ENCODE measurements at regions not wholly inside any gene's neighbourhood (a gene's known extent, or its start where the extent isn't known, plus 50 kb on each side); places are given as distances from the start of the nearest gene placed in this dataset.

DNA sequence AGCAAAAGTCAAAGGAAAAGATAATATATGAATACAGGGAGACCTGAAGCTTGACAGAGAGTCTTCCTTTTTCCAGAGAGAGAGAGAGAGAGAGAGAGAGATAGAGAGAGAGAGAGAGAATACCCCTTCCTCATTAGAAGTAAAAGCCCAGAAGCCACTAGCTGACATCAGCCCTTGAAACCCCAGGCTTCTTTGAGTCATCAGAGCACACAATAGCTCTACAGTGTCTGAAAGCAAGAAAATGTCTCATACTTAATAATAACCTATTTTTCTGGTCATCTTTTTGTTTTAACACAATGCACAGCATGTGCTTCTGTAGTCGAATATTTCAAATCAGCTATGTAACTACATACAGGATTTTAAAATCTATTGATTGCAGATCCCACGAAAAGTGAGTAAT is 109.2 kb upstream of the NANOGP8 start:
- Histone ChIP-seq H3K27me3 (no peaks in the 10 kb centered on the region), H3K36me3 (no peaks in the 10 kb centered on the region), H3K9me3 (peaks cover 0 to 16% (median 7%) of the 10 kb centered on the region in 4 donors), H3K27ac (no peak overlapping the region), H3K4me3 (no peak overlapping the region), H3K4me1 (no peaks in the 10 kb centered on the region)
- intact Hi-C loops (cut with DNase I; ENCODE audit: low total_unique reads): no loop called here
- no peak for DNase-seq
- WGBS, 5 donors: 83 to 90% (median 87%) methylated on average over 2 of the region's 2 CpGs
- no peak for TF ChIP-seq EP300 (IDR thresholded peaks at IDR 0.05)

DNA sequence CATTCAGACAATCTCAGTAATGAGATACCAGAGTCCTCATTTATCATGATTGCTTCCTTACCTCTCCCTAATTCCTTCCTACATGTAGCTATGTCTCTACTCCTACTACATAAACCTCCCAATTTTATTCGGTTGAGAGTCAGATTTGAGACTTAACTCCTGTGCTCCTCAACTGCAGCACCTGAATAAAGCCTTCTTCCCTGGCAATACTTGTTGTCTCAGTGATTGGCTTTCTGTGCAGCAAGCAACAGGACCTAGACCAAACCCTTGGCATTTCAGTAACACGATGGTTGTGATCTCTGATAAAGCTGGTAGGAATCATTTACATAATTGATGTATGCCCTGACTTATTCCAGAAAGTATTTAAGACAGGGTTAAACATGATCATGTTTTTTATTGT is 106.7 kb upstream of the NANOGP8 start:
- Histone ChIP-seq H3K9me3 (peaks cover 0 to 16% (median 7%) of the 10 kb centered on the region in 4 donors), H3K4me3 (no peak overlapping the region), H3K36me3 (no peaks in the 10 kb centered on the region), H3K4me1 (no peaks in the 10 kb centered on the region), H3K27ac (no peak overlapping the region), H3K27me3 (no peaks in the 10 kb centered on the region)
- 85 to 96% (median 87%) methylated on average over 2 of the region's 2 CpGs for WGBS, 5 donors
- TF ChIP-seq POLR2A (IDR thresholded peaks at IDR 0.05): no peak
- TF ChIP-seq, protein P1, sequence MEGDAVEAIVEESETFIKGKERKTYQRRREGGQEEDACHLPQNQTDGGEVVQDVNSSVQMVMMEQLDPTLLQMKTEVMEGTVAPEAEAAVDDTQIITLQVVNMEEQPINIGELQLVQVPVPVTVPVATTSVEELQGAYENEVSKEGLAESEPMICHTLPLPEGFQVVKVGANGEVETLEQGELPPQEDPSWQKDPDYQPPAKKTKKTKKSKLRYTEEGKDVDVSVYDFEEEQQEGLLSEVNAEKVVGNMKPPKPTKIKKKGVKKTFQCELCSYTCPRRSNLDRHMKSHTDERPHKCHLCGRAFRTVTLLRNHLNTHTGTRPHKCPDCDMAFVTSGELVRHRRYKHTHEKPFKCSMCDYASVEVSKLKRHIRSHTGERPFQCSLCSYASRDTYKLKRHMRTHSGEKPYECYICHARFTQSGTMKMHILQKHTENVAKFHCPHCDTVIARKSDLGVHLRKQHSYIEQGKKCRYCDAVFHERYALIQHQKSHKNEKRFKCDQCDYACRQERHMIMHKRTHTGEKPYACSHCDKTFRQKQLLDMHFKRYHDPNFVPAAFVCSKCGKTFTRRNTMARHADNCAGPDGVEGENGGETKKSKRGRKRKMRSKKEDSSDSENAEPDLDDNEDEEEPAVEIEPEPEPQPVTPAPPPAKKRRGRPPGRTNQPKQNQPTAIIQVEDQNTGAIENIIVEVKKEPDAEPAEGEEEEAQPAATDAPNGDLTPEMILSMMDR (IDR thresholded peaks at IDR 0.05): no peak
- no peak for DNase-seq
- intact Hi-C loops (cut with DNase I; ENCODE audit: low total_unique reads): no loop called here

DNA sequence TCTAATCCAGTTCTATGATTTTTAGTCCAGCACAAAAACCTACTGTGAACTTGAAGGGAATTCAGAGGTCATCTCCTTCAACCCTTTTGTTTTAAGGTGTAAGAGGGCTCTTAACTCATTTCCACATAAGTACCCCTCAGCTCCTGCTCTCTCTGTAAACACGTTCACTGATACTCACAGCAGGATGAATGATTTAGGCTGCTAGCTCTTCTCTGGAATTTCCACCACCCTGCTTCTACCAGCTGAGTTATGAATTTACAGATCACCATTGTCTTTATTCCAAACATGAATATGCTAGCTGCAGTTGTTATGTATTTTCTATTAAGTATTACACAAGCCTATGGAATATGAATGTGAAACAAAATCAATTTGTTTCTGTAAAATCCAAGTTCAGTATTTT is 101.3 kb upstream of the NANOGP8 start:
- no peaks in the 10 kb centered on the region for H3K27me3 ChIP-seq
- no peaks in the 10 kb centered on the region for H3K4me1 ChIP-seq
- no peak overlapping the region for H3K4me3 ChIP-seq
- no peaks in the 10 kb centered on the region for H3K36me3 ChIP-seq
- TF ChIP-seq POLR2AphosphoS5 (IDR thresholded peaks at IDR 0.05): no peak
- no peak overlapping the region for H3K27ac ChIP-seq
- intact Hi-C loops (cut with DNase I; ENCODE audit: low total_unique reads): no loop called here
- WGBS, 5 donors: 68 to 86% (median 72%) methylated on average over 1 of the region's 1 CpG
- no peak for DNase-seq
- peaks cover 0 to 4% (median 1%) of the 10 kb centered on the region in 4 donors for H3K9me3 ChIP-seq

DNA sequence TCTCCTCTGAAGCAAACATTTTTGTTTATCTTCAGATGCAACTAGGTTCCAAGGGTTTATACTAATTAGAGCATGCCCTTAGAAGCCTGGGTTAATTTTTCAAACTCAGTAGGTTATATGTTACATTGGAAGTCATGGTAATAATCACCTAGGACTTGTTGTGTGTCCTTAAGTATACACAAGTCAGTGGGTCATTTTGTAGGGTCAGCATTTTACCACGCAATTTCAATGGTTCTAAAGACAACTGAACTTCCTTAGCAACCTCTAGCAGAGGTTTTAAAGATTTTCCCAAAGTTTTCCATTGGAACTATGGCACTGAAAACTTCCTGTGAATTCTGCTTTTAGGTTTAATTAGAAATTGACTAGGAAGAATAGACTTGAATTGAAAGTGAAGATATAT is 99.6 kb upstream of the NANOGP8 start:
- H3K27me3 ChIP-seq: no peaks in the 10 kb centered on the region
- no peak overlapping the region for H3K4me3 ChIP-seq
- DNase-seq: no peak
- WGBS, 5 donors: 38 to 75% (median 69%) methylated on average over 1 of the region's 1 CpG
- H3K9me3 ChIP-seq: no peaks in the 10 kb centered on the region
- intact Hi-C loops (cut with DNase I; ENCODE audit: low total_unique reads): no loop called here
- H3K4me1 ChIP-seq: no peaks in the 10 kb centered on the region
- no peak overlapping the region for H3K27ac ChIP-seq
- H3K36me3 ChIP-seq: no peaks in the 10 kb centered on the region
- TF ChIP-seq EP300 (IDR thresholded peaks at IDR 0.05): no peak
- no peak for TF ChIP-seq POLR2AphosphoS5 (IDR thresholded peaks at IDR 0.05)
- TF ChIP-seq, protein P1 (IDR thresholded peaks at IDR 0.05): no peak
- no peak for TF ChIP-seq POLR2A (IDR thresholded peaks at IDR 0.05)

DNA sequence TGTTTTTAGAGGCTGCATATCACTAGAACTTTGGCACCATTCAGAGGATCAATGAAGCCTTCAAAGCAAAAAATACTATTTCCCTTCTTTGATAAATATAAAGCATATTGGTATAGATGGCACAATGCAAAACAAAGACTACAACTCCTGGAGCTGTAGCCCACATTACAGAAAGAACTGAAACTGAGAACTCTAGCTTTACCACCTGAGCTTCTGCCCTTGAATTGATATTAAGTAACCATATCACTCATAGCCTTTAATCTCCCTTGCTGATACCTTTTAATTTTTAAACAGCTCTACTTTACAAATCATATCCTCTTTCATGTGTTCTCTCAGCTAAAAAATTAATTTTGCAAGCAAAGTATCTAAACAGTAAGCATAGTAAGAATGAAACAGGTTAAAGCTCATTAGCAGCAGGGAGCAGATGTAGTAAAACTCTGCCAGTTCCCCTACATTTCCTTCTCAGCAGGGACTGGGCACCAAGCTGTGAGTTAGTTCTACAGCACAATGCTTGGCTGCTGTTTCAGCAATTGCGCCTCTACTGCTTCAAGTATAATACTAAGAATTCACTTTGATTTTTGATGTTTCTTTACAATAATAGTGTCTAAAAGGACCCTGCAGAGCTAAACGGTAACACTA is 97.9 kb upstream of the NANOGP8 start:
- Histone ChIP-seq H3K27me3 (no peaks in the 10 kb centered on the region), H3K4me3 (no peak overlapping the region), H3K4me1 (no peaks in the 10 kb centered on the region), H3K27ac (no peak overlapping the region), H3K36me3 (no peaks in the 10 kb centered on the region), H3K9me3 (no peaks in the 10 kb centered on the region)
- WGBS, 5 donors: 38 to 53% (median 42%) methylated on average over 2 of the region's 2 CpGs
- intact Hi-C loops (cut with DNase I; ENCODE audit: low total_unique reads): no loop called here
- TF ChIP-seq EP300 (IDR thresholded peaks at IDR 0.05) (no peak), POLR2AphosphoS5 (IDR thresholded peaks at IDR 0.05) (no peak), POLR2A (IDR thresholded peaks at IDR 0.05) (no peak)
- TF ChIP-seq, protein P1 (IDR thresholded peaks at IDR 0.05): no peak
- peak in 1 of 2 donors; percentile 6 for DNase-seq
